ENCODE measurements at regions not wholly inside any gene's neighbourhood (a gene's known extent, or its start where the extent isn't known, plus 50 kb on each side); places are given as distances from the start of the nearest gene placed in this dataset.

GRCh38 chr6:96450082-96450769 lies 71.4 kb upstream of the UFL1 start:
- Histone ChIP-seq H3K27ac (ENCODE audit: low read depth in 1 of 2, low read length in 2 of 2) (no peak overlapping the region), H3K9me3 (ENCODE audit: control insufficient read depth in 4 of 4, low read length in 3 of 4) (no peaks in the 10 kb centered on the region), H3K36me3 (ENCODE audit: control insufficient read depth in 4 of 4, insufficient read depth in 3 of 4, low read depth in 1 of 4, low read length in 3 of 4) (no peaks in the 10 kb centered on the region), H3K27me3 (ENCODE audit: control insufficient read depth in 4 of 4, insufficient read depth in 4 of 4, low read length in 3 of 4) (no peaks in the 10 kb centered on the region), H3K4me1 (ENCODE audit: control insufficient read depth in 4 of 4, insufficient read depth in 4 of 4, low read length in 3 of 4) (no peaks in the 10 kb centered on the region), H3K9ac (ENCODE audit: low read depth in 1 of 2, low read length in 2 of 2) (no peak overlapping the region), H3K4me3 (ENCODE audit: low read depth in 1 of 3, low read length in 3 of 3) (no peak overlapping the region)
- no peak for TF ChIP-seq EGR1 (IDR thresholded peaks at IDR 0.05; ENCODE audit: low read depth in 2 of 2)
- TF ChIP-seq HNF4A (conservative IDR thresholded peaks at IDR 0.05) = no peak
- TF ChIP-seq ZBTB33 (IDR thresholded peaks at IDR 0.05) = no peak
- 54% methylated on average over 5 of the region's 5 CpGs for WGBS
- no peak for DNase-seq (ENCODE audit: low spot score)

- no peak overlapping the region for H3K27ac ChIP-seq (ENCODE audit: low read depth in 1 of 2, low read length in 2 of 2)
- H3K9me3 ChIP-seq (ENCODE audit: control insufficient read depth in 4 of 4, low read length in 3 of 4) = no peaks in the 10 kb centered on the region
- H3K4me1 ChIP-seq (ENCODE audit: control insufficient read depth in 4 of 4, insufficient read depth in 4 of 4, low read length in 3 of 4) = no peaks in the 10 kb centered on the region
- H3K36me3 ChIP-seq (ENCODE audit: control insufficient read depth in 4 of 4, insufficient read depth in 3 of 4, low read depth in 1 of 4, low read length in 3 of 4) = no peaks in the 10 kb centered on the region
- no peaks in the 10 kb centered on the region for H3K27me3 ChIP-seq (ENCODE audit: control insufficient read depth in 4 of 4, insufficient read depth in 4 of 4, low read length in 3 of 4)
- no peak overlapping the region for H3K4me3 ChIP-seq (ENCODE audit: low read depth in 1 of 3, low read length in 3 of 3)
- TF ChIP-seq EGR1 (IDR thresholded peaks at IDR 0.05; ENCODE audit: low read depth in 2 of 2) (no peak), MAX (IDR thresholded peaks at IDR 0.05) (no peak), FOXA1 (IDR thresholded peaks at IDR 0.05) (no peak), JUND (IDR thresholded peaks at IDR 0.05) (no peak)
- DNase-seq (ENCODE audit: low spot score) = no peak
- no peak overlapping the region for H3K9ac ChIP-seq (ENCODE audit: low read depth in 1 of 2, low read length in 2 of 2)
Observed at GRCh38 chr6:96450770-96451130, 70.9 kb upstream of the UFL1 start.

- H3K27ac ChIP-seq (ENCODE audit: low read depth in 1 of 2, low read length in 2 of 2) = no peak overlapping the region
- WGBS = 73% methylated on average over 4 of the region's 4 CpGs
- TF ChIP-seq RAD21 (IDR thresholded peaks at IDR 0.05) (no peak), YY1 (IDR thresholded peaks at IDR 0.05) (no peak), ZBTB33 (IDR thresholded peaks at IDR 0.05) (no peak), FOXA1 (IDR thresholded peaks at IDR 0.05) (no peak), FOXA2 (IDR thresholded peaks at IDR 0.05) (no peak), EGR1 (IDR thresholded peaks at IDR 0.05; ENCODE audit: low read depth in 2 of 2) (no peak), SP1 (IDR thresholded peaks at IDR 0.05) (no peak), GABPA (IDR thresholded peaks at IDR 0.05 in 1 of 2, conservative IDR thresholded peaks at IDR 0.05 in 1 of 2) (no peak), NR2F2 (IDR thresholded peaks at IDR 0.05) (no peak)
- TF ChIP-seq, protein P1, sequence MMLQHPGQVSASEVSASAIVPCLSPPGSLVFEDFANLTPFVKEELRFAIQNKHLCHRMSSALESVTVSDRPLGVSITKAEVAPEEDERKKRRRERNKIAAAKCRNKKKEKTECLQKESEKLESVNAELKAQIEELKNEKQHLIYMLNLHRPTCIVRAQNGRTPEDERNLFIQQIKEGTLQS (IDR thresholded peaks at IDR 0.05) = no peak
- no peak overlapping the region for H3K9ac ChIP-seq (ENCODE audit: low read depth in 1 of 2, low read length in 2 of 2)
- no peaks in the 10 kb centered on the region for H3K27me3 ChIP-seq (ENCODE audit: control insufficient read depth in 4 of 4, insufficient read depth in 4 of 4, low read length in 3 of 4)
- no peaks in the 10 kb centered on the region for H3K9me3 ChIP-seq (ENCODE audit: control insufficient read depth in 4 of 4, low read length in 3 of 4)
- H3K36me3 ChIP-seq (ENCODE audit: control insufficient read depth in 4 of 4, insufficient read depth in 3 of 4, low read depth in 1 of 4, low read length in 3 of 4) = no peaks in the 10 kb centered on the region
- no peak overlapping the region for H3K4me3 ChIP-seq (ENCODE audit: low read depth in 1 of 3, low read length in 3 of 3)
- no peaks in the 10 kb centered on the region for H3K4me1 ChIP-seq (ENCODE audit: control insufficient read depth in 4 of 4, insufficient read depth in 4 of 4, low read length in 3 of 4)
- DNase-seq (ENCODE audit: low spot score) = no peak
Observed at GRCh38 chr6:96458771-96459170, 62.8 kb upstream of the UFL1 start.
